Fibroblast of the conjunctiva (primary cell): ENCODE measurements at regions not wholly inside any gene's neighbourhood (a gene's known extent, or its start where the extent isn't known, plus 50 kb on each side); places are given as distances from the start of the nearest gene placed in this dataset.
A peak's percentile ranks its signal among the peaks of the same experiment; 100 is the strongest.

Experiments used
- DNase-seq: peaks from one replicate; pipeline ENCODE4 v3.0.0-alpha.2; 2010; ENCODE audit warnings: low read depth

DNA sequence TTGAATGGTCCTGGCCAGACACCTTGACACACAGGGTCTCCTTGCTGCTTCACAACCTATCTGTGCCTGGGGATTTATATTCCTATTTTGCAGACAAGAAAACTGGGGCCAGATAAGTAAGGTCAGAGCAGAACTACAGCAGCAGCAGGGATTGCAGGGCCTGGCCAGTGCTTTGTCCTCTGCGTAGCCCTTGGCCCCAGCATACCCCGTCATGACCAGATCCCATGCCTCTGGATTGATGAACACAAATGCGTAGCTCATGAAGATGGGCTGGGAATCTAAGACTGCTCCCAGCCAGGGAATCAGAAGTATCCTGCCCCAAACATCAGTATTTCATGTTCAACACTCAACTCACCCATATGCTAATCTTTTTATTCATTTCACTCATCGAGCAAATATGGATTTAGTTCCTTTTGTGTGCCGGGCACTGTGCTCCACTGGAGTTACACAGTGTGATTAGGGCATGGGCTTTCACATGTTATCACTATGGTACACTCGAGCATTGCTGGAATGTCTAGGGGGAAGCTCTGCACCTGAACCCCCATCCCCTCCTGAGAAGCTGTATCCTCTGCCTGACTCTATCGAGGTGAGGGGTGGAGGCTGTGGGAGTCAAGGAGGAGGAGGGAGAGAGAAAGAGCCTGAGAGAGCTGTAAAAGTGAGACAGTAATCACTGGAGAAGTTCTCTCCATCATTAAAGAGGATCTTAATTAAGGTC is 143.3 kb downstream of the CYP26B1 start:
- DNase-seq: no peak

DNA sequence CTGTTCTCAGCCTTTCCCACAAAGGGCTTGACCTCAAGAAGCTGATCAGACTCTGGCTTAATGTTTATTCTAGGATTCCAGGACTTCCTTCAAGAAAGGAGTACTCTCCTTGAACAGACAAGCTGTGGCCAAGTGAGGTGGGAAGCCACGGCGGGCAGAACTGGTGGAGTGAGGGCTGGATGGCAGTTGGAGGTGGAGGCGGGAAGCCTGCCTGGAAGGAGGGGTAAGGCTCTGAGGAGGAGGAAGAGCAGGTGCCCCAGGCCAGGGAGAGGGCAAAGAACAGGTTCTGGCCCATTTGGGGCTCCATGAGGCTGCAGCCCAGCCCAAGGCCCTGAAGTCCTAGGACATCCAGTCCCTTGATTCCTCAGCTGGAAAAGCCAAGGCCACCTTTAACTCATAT is 143.9 kb downstream of the CYP26B1 start:
- no peak for DNase-seq

DNA sequence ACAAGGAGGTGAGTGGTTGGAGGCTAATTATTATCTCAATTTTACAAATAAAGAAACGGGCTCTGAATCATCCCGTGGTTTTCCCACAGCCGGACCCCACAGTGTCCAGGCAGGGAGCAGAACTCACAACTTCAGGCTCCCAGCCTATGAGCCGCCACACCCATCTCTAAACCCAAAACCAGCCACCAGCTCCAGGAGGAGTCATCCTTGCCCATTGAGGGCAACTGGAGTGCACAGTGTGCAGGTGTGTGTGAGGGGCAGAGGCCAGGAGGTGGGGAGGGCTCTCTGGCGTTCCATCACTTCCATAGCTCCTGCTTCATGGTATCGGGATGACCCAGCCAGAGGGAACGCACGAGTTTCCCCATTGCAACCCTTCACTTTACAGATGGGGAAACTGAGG is 144.5 kb downstream of the CYP26B1 start:
- no peak for DNase-seq

DNA sequence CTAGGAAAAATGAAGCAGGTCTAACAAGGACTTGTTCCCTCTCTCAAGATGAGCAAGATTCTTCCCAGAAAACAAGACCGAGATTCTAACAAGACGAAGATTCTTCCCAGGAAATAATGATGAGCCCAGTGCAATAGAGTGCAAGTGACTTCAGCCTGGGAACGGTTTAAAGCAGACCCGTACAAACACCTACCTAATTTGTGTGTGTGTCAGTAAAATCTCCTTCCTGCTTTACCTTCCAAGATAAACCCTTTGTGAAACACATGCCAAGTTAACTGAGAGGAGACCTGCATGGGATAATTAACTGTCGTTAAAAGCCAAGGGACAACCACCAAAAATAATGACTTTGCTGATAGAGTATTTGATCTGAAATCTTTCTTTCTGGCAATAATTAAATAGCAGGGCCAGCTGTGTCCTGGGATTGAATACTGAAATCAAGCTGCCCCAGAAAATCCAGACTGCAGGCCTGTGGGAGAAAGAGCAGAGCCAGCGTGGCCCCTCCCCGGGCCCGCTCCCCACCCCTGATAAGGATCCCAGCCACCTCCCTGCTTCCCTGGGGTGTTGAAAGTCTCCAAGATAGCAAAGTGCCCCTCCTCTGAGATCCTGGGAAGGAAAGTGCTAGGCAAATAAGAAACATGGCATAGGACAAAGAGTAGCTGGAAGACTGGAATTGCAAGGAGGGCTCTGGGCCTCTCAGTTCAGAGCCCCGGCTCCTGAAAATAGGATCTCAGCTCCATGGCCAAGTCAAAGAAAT is 145.5 kb downstream of the CYP26B1 start:
- DNase-seq: no peak

DNA sequence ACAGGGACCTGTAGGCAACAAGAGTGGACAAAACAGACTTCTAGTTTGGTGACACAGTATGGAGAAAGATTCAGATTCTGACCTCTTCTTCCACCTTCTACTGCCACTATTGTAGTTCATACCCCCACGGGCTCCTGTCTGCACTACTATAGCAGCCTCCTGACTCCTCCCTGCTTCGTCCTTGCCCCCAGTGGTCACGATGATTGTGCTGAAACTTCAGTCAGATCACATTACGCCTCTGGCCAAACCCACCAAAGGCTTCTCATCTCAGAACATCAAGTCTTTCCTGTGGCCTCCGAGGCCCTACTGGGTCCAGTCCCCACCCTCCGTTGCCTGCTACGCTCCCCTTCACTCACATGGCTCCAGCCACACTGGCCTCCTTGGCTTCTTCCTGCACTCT is 147.6 kb downstream of the CYP26B1 start:
- DNase-seq: no peak

DNA sequence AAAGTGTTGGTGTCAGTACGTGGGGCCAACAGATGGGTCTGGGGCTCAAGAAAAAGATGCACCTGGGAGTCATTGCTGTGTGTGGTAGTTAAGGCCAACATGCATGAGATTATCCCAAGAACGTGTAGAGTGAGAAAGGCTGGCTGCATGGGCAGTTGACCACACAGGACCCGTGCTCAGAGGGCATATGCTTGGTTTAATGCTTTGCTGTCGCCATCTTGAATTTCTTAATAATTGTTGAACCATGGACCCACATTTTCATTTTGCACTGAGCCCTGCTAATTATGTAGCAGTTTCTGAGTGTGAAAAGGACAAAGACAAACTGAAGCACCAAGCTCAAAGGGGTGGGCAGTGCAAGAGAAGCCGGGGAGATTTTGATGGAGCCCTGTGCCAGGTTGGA is 148.1 kb downstream of the CYP26B1 start:
- no peak for DNase-seq

DNA sequence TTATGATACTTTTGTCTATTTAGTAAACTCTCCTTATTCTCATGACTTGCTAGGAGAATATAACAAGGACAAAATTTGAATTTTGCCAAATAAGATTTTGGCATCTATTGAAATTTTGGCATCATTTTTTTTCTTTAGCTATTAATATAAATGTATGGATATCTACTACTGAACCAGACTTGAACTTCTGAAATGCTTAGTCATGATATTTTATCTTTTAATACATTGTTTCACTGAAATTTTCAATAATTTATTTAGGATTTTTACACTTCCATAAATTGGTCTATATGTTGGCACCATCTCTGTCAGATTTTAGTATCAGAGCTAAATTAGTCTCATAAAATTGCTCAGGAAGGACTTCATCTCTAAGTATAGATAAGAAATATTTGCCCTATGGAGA is 149.8 kb downstream of the CYP26B1 start:
- DNase-seq: no peak

DNA sequence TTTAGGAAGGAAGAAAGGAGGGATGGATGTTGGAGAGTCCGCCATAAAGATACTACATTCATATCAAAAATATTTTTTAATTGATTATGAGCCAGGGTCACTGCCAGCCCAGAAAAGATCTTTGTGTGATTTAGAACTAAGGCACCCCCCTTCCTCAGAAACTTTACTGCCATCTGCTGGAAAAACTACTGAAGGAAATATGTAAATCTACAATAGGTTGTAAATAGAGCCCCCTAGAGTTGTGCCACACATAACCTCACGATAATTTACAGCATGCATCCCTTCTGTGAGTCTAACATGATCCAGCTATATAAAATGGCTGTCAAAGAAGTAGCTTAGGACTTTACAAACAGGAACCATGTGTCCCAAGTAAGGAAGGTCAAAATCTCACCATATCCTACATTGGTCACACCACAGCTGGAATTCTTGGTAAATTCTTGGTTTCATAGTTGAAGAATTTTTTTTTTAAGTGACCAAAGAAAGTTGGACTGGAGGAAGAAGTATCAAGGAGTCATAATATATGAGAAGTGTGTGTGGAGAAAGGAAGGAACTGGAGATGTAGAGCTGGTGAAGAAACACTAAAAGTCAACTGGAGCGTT is 152.5 kb downstream of the CYP26B1 start:
- peak; percentile 32 for DNase-seq

DNA sequence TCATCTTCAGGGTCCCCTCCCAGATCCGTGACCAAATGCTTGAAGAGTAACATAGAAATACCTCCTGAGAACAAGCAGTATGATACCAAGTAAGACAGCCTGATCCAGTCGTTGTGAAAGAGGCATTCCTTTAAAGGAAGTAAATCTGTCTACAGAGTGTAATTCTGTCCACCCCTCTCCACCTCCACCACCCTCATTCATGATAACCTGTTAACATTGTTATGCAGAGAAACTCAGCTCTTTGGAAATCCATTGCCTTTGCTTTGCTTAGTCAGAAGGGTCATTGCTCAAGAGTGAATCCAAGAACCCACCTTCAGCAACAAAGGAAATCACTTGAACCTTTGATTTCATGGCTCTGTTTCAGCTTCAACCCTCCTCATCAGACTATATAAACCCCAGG is 155.6 kb downstream of the CYP26B1 start:
- DNase-seq: no peak

DNA sequence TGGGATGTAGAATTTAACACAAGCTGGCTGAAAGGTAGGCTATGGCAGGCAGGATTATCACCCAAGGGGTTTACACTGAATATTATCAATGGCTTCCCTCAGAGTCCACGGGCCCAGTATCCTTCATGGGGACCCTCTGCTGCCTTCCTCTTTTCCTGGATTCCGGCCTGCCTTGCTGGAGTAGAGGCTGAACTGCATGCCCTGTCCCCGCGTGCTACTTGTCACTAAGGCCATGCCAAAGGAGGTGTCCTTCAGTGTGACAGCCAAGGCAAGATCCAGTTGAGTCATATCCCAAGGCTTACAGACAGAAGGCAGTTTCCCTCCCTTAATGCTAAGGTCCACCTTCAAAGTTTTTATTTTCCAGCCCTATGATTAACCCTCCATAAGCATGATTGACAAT is 156.3 kb downstream of the CYP26B1 start:
- DNase-seq: no peak

DNA sequence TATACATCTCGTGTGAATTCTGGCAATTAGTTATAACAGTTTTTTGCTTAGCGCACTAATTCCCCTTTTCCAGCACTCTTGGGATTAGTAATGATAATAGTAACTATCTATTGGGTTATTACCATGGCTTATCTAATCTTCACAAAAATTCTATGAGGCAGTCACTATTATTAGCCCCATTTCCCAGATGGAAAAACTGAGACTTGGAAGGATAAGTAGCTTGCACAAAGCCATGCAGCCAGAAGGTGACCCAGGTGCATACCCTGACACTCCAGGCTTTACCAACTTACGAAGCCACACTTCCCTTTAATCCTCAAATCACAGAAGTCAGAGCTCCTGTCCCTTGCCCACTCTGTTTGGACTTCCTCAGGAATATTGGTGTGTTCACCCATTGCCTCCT is 156.8 kb downstream of the CYP26B1 start:
- no peak for DNase-seq

DNA sequence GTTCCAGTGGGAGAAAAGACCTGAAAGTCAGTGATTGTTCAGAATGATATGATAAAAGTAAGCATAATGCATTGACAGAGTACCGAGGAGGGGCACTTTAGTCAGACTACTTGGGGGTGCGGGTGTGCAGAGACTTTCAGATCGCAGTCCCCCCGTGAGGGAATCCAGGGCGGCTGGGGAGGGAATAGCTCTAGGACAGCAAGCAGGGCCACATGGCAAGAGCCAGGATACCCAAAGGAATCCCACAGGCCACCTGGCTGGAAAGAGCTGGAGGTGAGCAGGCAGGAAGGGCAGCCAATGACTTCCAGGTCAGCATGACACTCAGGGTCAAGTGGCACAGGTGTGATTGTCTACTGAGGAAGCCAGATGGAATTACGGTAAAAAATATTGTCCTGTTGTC is 157.5 kb downstream of the CYP26B1 start:
- no peak for DNase-seq

DNA sequence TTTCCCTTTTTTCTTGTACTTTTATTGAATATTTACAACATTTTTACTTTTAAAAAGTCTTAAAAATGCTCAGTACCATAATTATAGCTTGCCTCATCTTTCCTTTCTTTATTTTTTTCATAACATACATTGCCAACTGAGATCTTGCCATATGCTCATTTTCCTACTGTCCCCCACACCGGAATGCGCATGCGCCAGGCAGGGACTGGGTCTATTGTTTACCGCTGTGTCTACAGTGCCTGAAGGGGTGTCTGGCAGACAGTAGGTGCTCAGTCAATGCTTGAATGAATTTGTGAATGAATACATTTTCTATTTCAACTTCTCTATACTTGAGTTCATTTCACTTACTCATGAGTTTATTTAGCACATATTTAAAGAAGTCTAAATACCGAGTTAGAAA is 158.0 kb downstream of the CYP26B1 start:
- no peak for DNase-seq

DNA sequence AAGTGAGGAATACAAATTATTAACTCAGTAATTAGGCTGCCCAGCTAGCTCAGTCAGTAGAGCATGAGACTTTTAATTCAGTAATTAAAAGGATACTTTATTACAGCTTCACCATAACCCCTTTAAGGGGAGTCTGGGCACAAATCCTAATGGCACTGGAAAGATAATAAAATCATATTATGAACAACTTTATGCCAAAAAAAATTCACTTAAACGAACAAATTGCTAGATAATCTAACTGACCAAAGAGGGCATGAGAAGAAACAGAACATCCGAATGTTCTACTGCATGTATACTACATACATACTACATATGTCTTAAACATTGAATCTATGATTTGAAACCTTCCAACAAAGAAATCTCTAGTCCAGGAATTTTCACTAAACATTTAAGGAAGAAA is 159.5 kb downstream of the CYP26B1 start:
- no peak for DNase-seq

DNA sequence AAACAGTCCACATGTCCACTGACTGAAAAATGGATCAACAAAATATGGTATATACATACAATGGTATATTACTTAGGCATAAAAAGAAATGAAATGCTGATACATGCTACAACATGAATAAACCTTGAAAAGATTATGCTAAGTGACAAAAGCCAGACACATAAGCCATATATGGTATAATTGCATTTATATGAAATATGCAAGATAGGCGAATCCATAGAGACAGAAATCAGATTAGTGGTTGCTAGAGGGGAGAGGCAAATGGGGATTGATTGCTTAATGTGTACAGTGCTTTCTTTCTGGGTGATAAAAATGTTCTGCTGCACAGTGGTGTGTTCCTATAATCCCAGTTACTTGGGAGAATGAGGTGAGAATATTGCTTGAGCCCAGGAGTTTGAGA is 171.0 kb downstream of the CYP26B1 start:
- no peak for DNase-seq

DNA sequence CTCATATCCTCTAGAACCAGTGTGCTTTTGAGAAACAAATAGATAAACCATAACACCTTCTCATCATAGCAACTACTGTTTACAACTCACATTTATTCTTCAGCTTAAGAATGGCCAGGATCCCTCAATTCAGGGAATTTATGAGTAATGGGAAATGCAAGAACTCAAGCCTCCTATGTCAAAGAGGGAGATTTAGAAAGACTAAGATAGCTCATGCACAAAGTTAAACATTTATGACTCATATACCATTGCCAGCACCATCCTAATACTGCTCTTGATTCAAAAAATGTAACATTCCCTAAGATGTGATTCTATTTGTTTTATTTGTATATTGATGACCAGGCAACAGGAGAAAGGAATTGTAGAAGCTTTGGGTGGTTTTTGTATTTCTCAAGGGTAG is 172.8 kb downstream of the CYP26B1 start:
- no peak for DNase-seq

DNA sequence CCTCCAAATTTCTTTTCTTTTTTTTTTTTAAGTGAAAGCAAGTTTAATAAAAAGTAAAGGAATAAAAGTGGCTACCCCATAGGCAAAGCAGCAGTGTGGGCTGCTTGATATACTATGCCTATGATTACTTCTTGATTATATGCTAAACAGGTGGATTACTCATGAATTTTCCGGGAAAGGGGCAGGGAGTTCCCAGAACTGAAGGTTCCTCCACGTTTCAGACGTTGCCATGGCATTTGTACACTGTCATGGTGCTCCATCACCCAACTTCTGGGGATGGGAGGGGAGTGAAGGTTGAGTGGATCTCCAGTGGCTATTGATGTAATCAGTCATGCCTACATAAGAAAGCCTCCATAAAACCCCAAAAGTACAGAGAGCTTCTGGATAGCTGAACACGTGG is 176.2 kb downstream of the CYP26B1 start:
- DNase-seq: no peak

DNA sequence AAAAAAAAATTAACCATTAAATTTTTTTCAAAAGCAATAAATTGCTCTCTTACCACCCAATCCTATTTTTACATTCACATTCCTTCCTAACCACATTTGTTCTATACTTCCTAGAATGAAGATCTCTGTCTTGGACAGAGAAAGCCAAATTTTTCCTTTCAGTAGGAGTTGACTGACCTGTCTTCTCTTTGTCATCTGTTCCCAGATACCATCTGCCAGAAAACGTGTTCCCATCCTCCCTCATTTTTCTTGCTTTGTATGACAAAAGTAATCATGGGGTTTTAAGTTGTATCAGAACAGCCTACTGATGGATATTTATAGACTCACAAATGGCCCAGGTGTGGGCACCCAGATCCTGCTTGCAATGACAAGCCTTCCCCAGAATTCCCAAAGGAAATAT is 182.1 kb downstream of the CYP26B1 start:
- no peak for DNase-seq

DNA sequence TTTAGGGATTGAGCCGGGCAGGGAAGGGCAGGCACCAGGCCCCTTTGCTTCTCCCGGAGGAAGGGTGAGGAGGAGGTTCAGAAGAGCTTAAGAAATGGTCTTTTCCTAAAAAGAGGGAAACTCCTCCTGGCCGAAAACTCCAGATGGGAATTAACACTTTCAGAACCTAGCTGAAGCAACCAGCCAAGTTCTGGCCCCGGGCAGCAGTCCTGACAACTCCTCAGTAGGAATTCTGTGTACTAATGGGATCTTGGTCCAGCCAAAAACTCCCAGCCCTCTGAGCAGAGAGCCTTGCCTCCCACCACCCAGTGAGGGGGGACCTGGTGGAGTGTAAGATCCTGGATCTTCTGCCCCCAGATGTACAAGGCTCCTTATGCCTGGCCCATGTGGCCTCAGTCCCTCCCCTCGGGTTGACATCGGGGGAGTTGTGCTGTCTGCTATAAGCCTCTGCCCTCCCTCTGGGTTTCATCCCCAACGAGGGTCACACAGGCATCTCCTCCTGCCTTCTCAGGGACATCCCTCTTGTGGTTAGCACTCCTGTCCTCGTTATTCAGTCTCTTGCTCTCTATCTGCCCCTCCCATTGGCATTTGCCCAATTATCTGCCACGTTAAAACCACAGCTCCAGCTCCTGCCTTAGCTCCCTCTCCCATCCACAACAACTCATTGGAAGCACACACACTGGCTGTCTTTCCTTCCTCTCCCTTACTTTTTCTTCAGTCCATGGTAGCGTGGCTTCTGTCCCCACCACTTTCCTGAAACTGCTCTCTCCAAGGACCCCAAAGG is 184.6 kb downstream of the CYP26B1 start:
- DNase-seq: no peak

DNA sequence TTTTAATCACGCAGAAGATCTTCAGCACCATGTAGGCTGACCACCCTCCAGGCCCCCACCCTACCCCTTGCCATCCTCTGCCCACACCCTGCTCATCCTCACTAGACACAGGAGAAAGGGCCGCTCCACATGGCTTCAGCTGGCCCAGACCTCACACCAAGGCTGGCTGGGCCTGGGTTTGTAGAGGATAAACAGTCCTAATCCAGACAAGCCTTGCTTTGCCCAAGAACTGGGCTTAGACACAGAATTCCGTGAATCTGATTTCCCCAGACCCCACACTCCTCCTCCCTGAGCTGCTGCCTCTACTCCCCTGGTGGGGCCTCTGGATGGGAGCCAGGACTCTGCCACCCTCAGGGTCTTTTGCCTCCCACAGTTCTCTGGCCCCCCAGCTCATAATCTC is 185.3 kb downstream of the CYP26B1 start:
- no peak for DNase-seq

DNA sequence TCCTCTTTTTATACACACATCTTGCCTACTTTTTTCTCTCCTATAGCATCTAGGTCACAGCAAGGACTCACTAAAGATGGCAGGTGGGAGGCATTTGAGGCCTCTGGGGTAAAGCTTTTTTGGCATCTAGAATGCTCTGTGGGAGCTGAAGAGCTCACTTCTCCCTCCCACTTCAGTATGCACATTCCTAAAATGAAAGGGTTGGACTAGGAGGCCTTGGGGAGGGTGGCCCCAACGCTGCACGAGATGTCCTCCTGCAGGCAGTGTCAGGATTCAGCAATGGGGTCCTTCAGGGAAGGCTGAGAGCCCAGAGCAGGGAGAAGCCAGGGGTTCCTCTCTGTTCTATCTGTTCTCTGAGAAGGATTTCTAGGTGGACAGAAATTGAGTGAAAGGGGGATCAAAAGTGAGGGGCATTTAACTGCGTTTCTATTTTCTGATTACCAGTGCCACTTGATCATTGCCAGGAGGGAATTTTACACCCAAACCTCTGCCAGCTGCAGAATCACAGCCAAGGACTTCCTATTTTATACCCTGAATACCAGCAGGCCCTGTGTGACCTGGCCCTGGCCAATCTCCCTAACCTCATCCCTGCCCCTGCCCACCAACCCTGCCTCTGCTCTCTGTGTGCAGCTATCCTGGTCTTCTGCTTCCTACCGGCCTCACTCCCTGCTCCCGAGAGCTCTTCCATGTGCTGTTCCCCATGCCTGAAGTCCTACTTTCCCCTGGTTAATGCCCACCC is 186.2 kb downstream of the CYP26B1 start:
- no peak for DNase-seq

DNA sequence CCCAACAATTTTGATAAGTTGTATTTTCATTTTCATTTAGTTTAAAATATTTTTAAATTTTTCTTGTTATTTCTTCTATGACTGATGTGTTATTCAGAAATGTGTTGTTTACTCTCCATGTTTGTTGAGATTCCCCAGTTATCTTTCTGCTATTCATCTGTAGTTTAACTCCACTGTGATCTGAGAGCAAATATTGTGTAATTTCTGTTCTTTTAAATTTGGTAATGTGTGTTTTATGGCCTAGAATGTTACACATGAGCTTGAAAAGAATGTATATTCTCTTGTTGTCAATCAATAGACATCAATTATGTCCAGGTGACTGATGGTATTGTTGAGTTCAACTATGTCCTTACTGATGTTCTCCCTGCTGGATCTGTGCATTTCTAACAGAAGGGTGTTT is 188.2 kb downstream of the CYP26B1 start:
- DNase-seq: no peak
